Common myeloid progenitor, CD34-positive (primary cell): ENCODE measurements at regions not wholly inside any gene's neighbourhood (a gene's known extent, or its start where the extent isn't known, plus 50 kb on each side); places are given as distances from the start of the nearest gene placed in this dataset.

Experiments used
- CTCF ChIA-PET: fragments of 350-600 bp; sonication (Branson Sonifier 250); formaldehyde crosslinking; loops from one replicate; lab custom pipeline; 2021; ENCODE audit warnings: antibody characterized with exemption; lab: Charles Lee
- POLR2A ChIA-PET: fragments of 350-600 bp; sonication (Branson Sonifier 250); formaldehyde crosslinking; loops from one replicate; lab custom pipeline; 2021; ENCODE audit warnings: antibody characterized with exemption; lab: Charles Lee
- DNase-seq, 3 donors: peaks; one replicate each; pipeline versions ENCODE4 v3.0.0 to v3.0.0-alpha.2; 2013
- H3K27ac ChIP-seq, 2 experiments: 1 replicate in 1 of 2; 2 replicates in 1 of 2; pipeline ENCODE4 v1.7.0; 2013; ENCODE audit warnings: inconsistent platforms in 2 of 2, low read length in 2 of 2, mild to moderate bottlenecking in 2 of 2, low read depth in 1 of 2, moderate library complexity in 1 of 2; ENCODE audit not compliant: severe bottlenecking in 2 of 2, insufficient read depth in 1 of 2, poor library complexity in 1 of 2
- H3K27me3 ChIP-seq, 5 experiments: replicated peaks in 2 of 5; 1 replicate in 3 of 5; 2 replicates in 2 of 5; pipeline versions ENCODE4 v1.6.1 to v1.7.0; 2013; ENCODE audit warnings: low read length in 4 of 5, mild to moderate bottlenecking in 2 of 5, moderate library complexity in 2 of 5, inconsistent platforms in 1 of 5; ENCODE audit not compliant: insufficient read depth in 5 of 5, control insufficient read depth in 4 of 5
- H3K36me3 ChIP-seq, 4 experiments: 1 replicate in 2 of 4; 2 replicates in 2 of 4; pipeline versions ENCODE4 v1.6.1 to v1.7.0; 2013; ENCODE audit warnings: low read length in 3 of 4, control low read depth in 1 of 4, mild to moderate bottlenecking in 1 of 4; ENCODE audit not compliant: control insufficient read depth in 4 of 4, insufficient read depth in 4 of 4
- H3K4me1 ChIP-seq, 4 experiments: 1 replicate in 3 of 4; 2 replicates in 1 of 4; pipeline versions ENCODE4 v1.6.1 to v1.7.1; 2013; ENCODE audit warnings: low read length in 3 of 4, mild to moderate bottlenecking in 3 of 4, control low read depth in 1 of 4, inconsistent platforms in 1 of 4, moderate library complexity in 1 of 4; ENCODE audit not compliant: control insufficient read depth in 4 of 4, insufficient read depth in 4 of 4; ENCODE audit errors: control extremely low read depth in 1 of 4
- H3K4me3 ChIP-seq, 7 experiments: 1 replicate in 4 of 7; 2 replicates in 3 of 7; pipeline versions ENCODE4 v1.5.1 to v1.7.0; 2013; ENCODE audit warnings: mild to moderate bottlenecking in 7 of 7, low read length in 6 of 7, moderate library complexity in 6 of 7, inconsistent platforms in 2 of 7, low read depth in 2 of 7, control low read depth in 1 of 7; ENCODE audit not compliant: insufficient read depth in 4 of 7, control insufficient read depth in 1 of 7; ENCODE audit errors: extremely low read depth in 1 of 7
- H3K9me3 ChIP-seq, 5 experiments: 1 replicate in 4 of 5; 2 replicates in 1 of 5; pipeline versions ENCODE4 v1.6.1 to v1.7.1; 2013; ENCODE audit warnings: low read length in 4 of 5, mild to moderate bottlenecking in 2 of 5, inconsistent platforms in 1 of 5, low read depth in 1 of 5, moderate library complexity in 1 of 5; ENCODE audit not compliant: control insufficient read depth in 4 of 5, insufficient read depth in 2 of 5; ENCODE audit errors: control extremely low read depth in 1 of 5
- WGBS: methylation state at CpG from one replicate; pipeline ENCODE4 v1.1.5; 2013; ENCODE audit not compliant: insufficient coverage; 5-methylcytosine and 5-hydroxymethylcytosine counted together

- H3K9me3 ChIP-seq = no peaks in the 10 kb centered on the region
- no peaks in the 10 kb centered on the region for H3K36me3 ChIP-seq
- WGBS = no CpG with 5 or more reads among the region's 2 CpGs
- no peak for DNase-seq
- no peak overlapping the region for H3K27ac ChIP-seq
- POLR2A ChIA-PET = no interaction called here
- H3K4me3 ChIP-seq = no peak overlapping the region
- H3K27me3 ChIP-seq = peaks cover 0 to 2% (median 0%) of the 10 kb centered on the region in 5 experiments
- no peaks in the 10 kb centered on the region for H3K4me1 ChIP-seq
- CTCF ChIA-PET = no interaction called here
Measured at GRCh38 chr3:117699058-117699457, 989.5 kb downstream of the TUSC7 start.

- no peaks in the 10 kb centered on the region for H3K36me3 ChIP-seq
- H3K9me3 ChIP-seq = no peaks in the 10 kb centered on the region
- no peak overlapping the region for H3K4me3 ChIP-seq
- no peaks in the 10 kb centered on the region for H3K4me1 ChIP-seq
- WGBS = 85% methylated on average over 2 of the region's 6 CpGs
- CTCF ChIA-PET = no interaction called here
- no peak overlapping the region for H3K27ac ChIP-seq
- no peak for DNase-seq
- peaks cover 0 to 2% (median 0%) of the 10 kb centered on the region in 5 experiments for H3K27me3 ChIP-seq
- POLR2A ChIA-PET = no interaction called here
Measured at GRCh38 chr3:117700573-117701360, 991.2 kb downstream of the TUSC7 start.

- Histone ChIP-seq H3K4me1 (no peaks in the 10 kb centered on the region), H3K27me3 (no peaks in the 10 kb centered on the region), H3K9me3 (no peaks in the 10 kb centered on the region), H3K4me3 (no peak overlapping the region), H3K36me3 (no peaks in the 10 kb centered on the region), H3K27ac (no peak overlapping the region)
- ChIA-PET POLR2A (no interaction called here), CTCF (interaction anchor here (1.1 kb wide), 1 partner anchor 14 kb away, joined by 3 read pairs; no protein-coding TSS in a partner anchor)
- DNase-seq = no peak
- 100% methylated on average over 1 of the region's 3 CpGs for WGBS
Measured at GRCh38 chr3:117705011-117705410, 995.4 kb downstream of the TUSC7 start.

- Histone ChIP-seq H3K4me3 (no peak overlapping the region), H3K27ac (no peak overlapping the region), H3K9me3 (no peaks in the 10 kb centered on the region), H3K4me1 (no peaks in the 10 kb centered on the region), H3K36me3 (no peaks in the 10 kb centered on the region), H3K27me3 (no peaks in the 10 kb centered on the region)
- DNase-seq = no peak
- ChIA-PET CTCF (no interaction called here), POLR2A (no interaction called here)
- 67% methylated on average over 1 of the region's 1 CpG for WGBS
Measured at GRCh38 chr3:117706037-117706436, 996.5 kb downstream of the TUSC7 start.

- Histone ChIP-seq H3K27me3 (no peaks in the 10 kb centered on the region), H3K9me3 (no peaks in the 10 kb centered on the region), H3K36me3 (no peaks in the 10 kb centered on the region), H3K4me3 (no peak overlapping the region), H3K27ac (no peak overlapping the region), H3K4me1 (no peaks in the 10 kb centered on the region)
- CTCF ChIA-PET = no interaction called here
- WGBS = no CpG with 5 or more reads among the region's 2 CpGs
- POLR2A ChIA-PET = no interaction called here
- DNase-seq = no peak
Measured at GRCh38 chr3:117706756-117707155, 997.2 kb downstream of the TUSC7 start.

GRCh38 chr3:117708601-117709000 is 999.0 kb downstream of the TUSC7 start:
- Histone ChIP-seq H3K36me3 (no peaks in the 10 kb centered on the region), H3K4me3 (no peak overlapping the region), H3K27me3 (no peaks in the 10 kb centered on the region), H3K27ac (no peak overlapping the region), H3K4me1 (no peaks in the 10 kb centered on the region), H3K9me3 (no peaks in the 10 kb centered on the region)
- POLR2A ChIA-PET = no interaction called here
- CTCF ChIA-PET = no interaction called here
- no peak for DNase-seq
- 100% methylated on average over 3 of the region's 3 CpGs for WGBS

- 100% methylated on average over 1 of the region's 2 CpGs for WGBS
- no peak for DNase-seq
- Histone ChIP-seq H3K27ac (no peak overlapping the region), H3K9me3 (no peaks in the 10 kb centered on the region), H3K4me1 (no peaks in the 10 kb centered on the region), H3K36me3 (no peaks in the 10 kb centered on the region), H3K4me3 (no peak overlapping the region), H3K27me3 (no peaks in the 10 kb centered on the region)
- ChIA-PET POLR2A (no interaction called here), CTCF (no interaction called here)
Measured at GRCh38 chr3:117709108-117709507, 999.5 kb downstream of the TUSC7 start.
